HEK293 (cell line): ENCODE measurements at regions not wholly inside any gene's neighbourhood (a gene's known extent, or its start where the extent isn't known, plus 50 kb on each side); places are given as distances from the start of the nearest gene placed in this dataset.

ENCODE experiments used
- CTCF ChIA-PET: fragments of 350-600 bp; formaldehyde crosslinking; extraction: SDS; loops from one replicate; lab custom pipeline; 2021; ENCODE audit warnings: antibody characterized with exemption; lab: Yijun Ruan, JAX
- POLR2A ChIA-PET: fragments of 300-600 bp; formaldehyde crosslinking; extraction: SDS; loops from one replicate; lab custom pipeline; 2020; ENCODE audit warnings: antibody characterized with exemption, inconsistent platforms; lab: Yijun Ruan, JAX
- H3K27ac ChIP-seq: fragments of 200-500 bp; sonication (Bioruptor generic); 2 replicates; pipeline ENCODE4 v1.5.1; 2014; ENCODE audit warnings: low read depth, low read length, control low read depth, inconsistent platforms; ENCODE audit errors: extremely low read depth
- H3K36me3 ChIP-seq, 2 experiments: fragments of 200-500 bp in 1 of 2; sonication (Bioruptor generic) in 1 of 2; 1 replicate in 1 of 2; 2 replicates in 1 of 2; pipeline ENCODE4 v1.5.1; 2014 to 2017; ENCODE audit warnings: inconsistent platforms in 2 of 2, low read length in 2 of 2; ENCODE audit not compliant: control insufficient read depth in 2 of 2, insufficient read depth in 1 of 2
- H3K4me1 ChIP-seq: fragments of 200-500 bp; sonication (Bioruptor generic); 2 replicates; pipeline ENCODE4 v1.5.1; 2014; ENCODE audit warnings: mild to moderate bottlenecking, low read length, inconsistent platforms; ENCODE audit not compliant: control insufficient read depth, insufficient read depth
- H3K4me3 ChIP-seq: 2 replicates; pipeline ENCODE4 v1.5.1; 2011; ENCODE audit warnings: low read depth, mild to moderate bottlenecking, control low read depth, low read length, moderate library complexity
- H3K9me3 ChIP-seq: fragments of 200-500 bp; sonication (Bioruptor generic); 2 replicates; pipeline ENCODE4 v1.5.1; 2014; ENCODE audit warnings: low read depth, low read length, inconsistent platforms; ENCODE audit not compliant: control insufficient read depth, insufficient read depth
- ATF2 ChIP-seq: fragments of 450-650 bp; formaldehyde crosslinking; IDR thresholded peaks from 2 replicates; pipeline ENCODE4 v1.5.1; 2016; ENCODE audit warnings: missing biosample characterization, missing genetic modification characterization, low read depth
- FEZF1 ChIP-seq: fragments of 450-650 bp; formaldehyde crosslinking; IDR thresholded peaks from 2 replicates; pipeline ENCODE4 v1.5.1; 2016; ENCODE audit warnings: missing biosample characterization, missing genetic modification characterization
- HOXC10 ChIP-seq: sonication (generic); formaldehyde crosslinking; IDR thresholded peaks from 2 replicates; pipeline ENCODE4 v1.8.1; 2023; ENCODE audit warnings: mild to moderate bottlenecking, missing genetic modification reagents
- SETDB1 ChIP-seq: IDR thresholded peaks from one replicate; pipeline ENCODE4 v1.6.1; 2017; ENCODE audit warnings: mild to moderate bottlenecking, low read length, moderate library complexity, mixed read lengths; ENCODE audit not compliant: insufficient read length
- YY2 ChIP-seq: fragments of 450-650 bp; formaldehyde crosslinking; IDR thresholded peaks from 2 replicates; pipeline ENCODE4 v1.5.1; 2016; ENCODE audit warnings: missing biosample characterization, missing genetic modification characterization
- ZBTB10 ChIP-seq: fragments of 450-650 bp; formaldehyde crosslinking; IDR thresholded peaks from 2 replicates; pipeline ENCODE4 v1.5.1; 2016; ENCODE audit warnings: missing biosample characterization, missing genetic modification characterization
- ZFP3 ChIP-seq: fragments of 450-650 bp; formaldehyde crosslinking; IDR thresholded peaks from 2 replicates; pipeline ENCODE4 v1.5.1; 2016; ENCODE audit warnings: low read depth, missing biosample characterization, missing genetic modification characterization
- ZNF155 ChIP-seq: fragments of 450-650 bp; formaldehyde crosslinking; IDR thresholded peaks from 2 replicates; pipeline ENCODE4 v1.5.1; 2016; ENCODE audit warnings: missing biosample characterization, missing genetic modification characterization
- ZNF169 ChIP-seq: fragments of 450-650 bp; formaldehyde crosslinking; IDR thresholded peaks from 2 replicates; pipeline ENCODE4 v1.5.1; 2016; ENCODE audit warnings: missing biosample characterization, missing genetic modification characterization
- ZNF184 ChIP-seq: fragments of 450-650 bp; IDR thresholded peaks from 2 replicates; pipeline ENCODE4 v1.5.1; 2018; ENCODE audit warnings: missing biosample characterization, mild to moderate bottlenecking, missing genetic modification characterization
- ZNF23 ChIP-seq: fragments of 450-650 bp; formaldehyde crosslinking; IDR thresholded peaks from 2 replicates; pipeline ENCODE4 v1.5.1; 2016; ENCODE audit warnings: missing biosample characterization, missing genetic modification characterization, borderline replicate concordance
- ZNF239 ChIP-seq: fragments of 450-650 bp; formaldehyde crosslinking; IDR thresholded peaks from 2 replicates; pipeline ENCODE4 v1.5.1; 2016; ENCODE audit warnings: missing biosample characterization, missing genetic modification characterization
- ZNF561 ChIP-seq: fragments of 450-650 bp; IDR thresholded peaks from 2 replicates; pipeline ENCODE4 v1.5.1; 2018; ENCODE audit warnings: missing biosample characterization, missing genetic modification characterization, borderline replicate concordance
- ZNF596 ChIP-seq: fragments of 450-650 bp; IDR thresholded peaks from 2 replicates; pipeline ENCODE4 v1.5.0; 2018; ENCODE audit warnings: missing biosample characterization, mild to moderate bottlenecking, missing genetic modification characterization, moderate library complexity
- ZNF639 ChIP-seq: fragments of 450-650 bp; formaldehyde crosslinking; IDR thresholded peaks from 2 replicates; pipeline ENCODE4 v1.5.1; 2016; ENCODE audit warnings: missing biosample characterization, missing genetic modification characterization
- ZNF692 ChIP-seq: fragments of 450-650 bp; formaldehyde crosslinking; IDR thresholded peaks from 2 replicates; pipeline ENCODE4 v1.5.1; 2016; ENCODE audit warnings: missing biosample characterization, missing genetic modification characterization
- TF ChIP-seq, protein P1 (sequence below): fragments of 450-650 bp; formaldehyde crosslinking; IDR thresholded peaks from 2 replicates; pipeline ENCODE4 v1.5.1; 2016; ENCODE audit warnings: missing biosample characterization, missing genetic modification characterization
- TF ChIP-seq, protein P2 (sequence below): sonication (generic); formaldehyde crosslinking; IDR thresholded peaks from 2 replicates; pipeline ENCODE4 v1.8.1; 2022; ENCODE audit warnings: mild to moderate bottlenecking, moderate library complexity, missing genetic modification reagents

GRCh38 chr13:77820431-77821149 lies 98.0 kb downstream of the EDNRB start:
- ChIA-PET POLR2A (no interaction called here), CTCF (no interaction called here)
- Histone ChIP-seq H3K9me3 (no peaks in the 10 kb centered on the region), H3K4me3 (no peak overlapping the region), H3K4me1 (no peaks in the 10 kb centered on the region), H3K27ac (no peak overlapping the region), H3K36me3 (no peaks in the 10 kb centered on the region)
- no peak for TF ChIP-seq ZNF23
- no peak for TF ChIP-seq ZNF155
- no peak for TF ChIP-seq ZNF184 (tag by site-specific recombination)
- no peak for TF ChIP-seq ZNF639 (tag by site-specific recombination)
- TF ChIP-seq ZNF169 = no peak
- TF ChIP-seq YY2 = no peak

DNA sequence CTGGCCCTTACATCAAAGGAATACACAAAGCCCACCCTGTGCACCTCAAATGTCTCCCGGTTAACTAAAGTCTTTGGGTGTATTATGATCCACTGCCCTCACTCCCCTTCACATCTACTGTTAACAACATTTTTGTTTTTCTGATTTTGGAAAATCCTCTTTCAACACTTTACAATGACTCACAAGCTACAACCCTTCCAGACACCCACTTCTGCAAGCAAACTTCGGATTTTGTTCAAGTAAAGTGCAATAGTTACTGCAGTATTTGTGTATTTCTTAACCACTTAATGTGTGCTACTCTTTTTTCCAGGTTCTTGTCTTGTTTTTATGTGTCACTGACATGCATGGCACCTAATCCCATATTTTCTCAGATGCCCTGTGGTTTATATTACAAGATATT lies 101.1 kb downstream of the EDNRB start:
- Histone ChIP-seq H3K27ac (no peak overlapping the region), H3K4me3 (no peak overlapping the region), H3K4me1 (no peaks in the 10 kb centered on the region), H3K9me3 (no peaks in the 10 kb centered on the region), H3K36me3 (no peaks in the 10 kb centered on the region)
- POLR2A ChIA-PET = no interaction called here
- CTCF ChIA-PET = no interaction called here
- TF ChIP-seq ZNF239 (tag by site-specific recombination) (no peak), ATF2 (tag by site-specific recombination) (no peak), ZNF639 (tag by site-specific recombination) (no peak), ZNF561 (tag by site-specific recombination) (no peak), ZNF184 (tag by site-specific recombination) (no peak), ZNF692 (no peak), ZBTB10 (no peak), ZNF596 (tag by site-specific recombination) (no peak), HOXC10 (CRISPR knock-in tag) (no peak), SETDB1 (no peak), FEZF1 (no peak), ZFP3 (tag by site-specific recombination) (no peak)
- TF ChIP-seq, protein P1, sequence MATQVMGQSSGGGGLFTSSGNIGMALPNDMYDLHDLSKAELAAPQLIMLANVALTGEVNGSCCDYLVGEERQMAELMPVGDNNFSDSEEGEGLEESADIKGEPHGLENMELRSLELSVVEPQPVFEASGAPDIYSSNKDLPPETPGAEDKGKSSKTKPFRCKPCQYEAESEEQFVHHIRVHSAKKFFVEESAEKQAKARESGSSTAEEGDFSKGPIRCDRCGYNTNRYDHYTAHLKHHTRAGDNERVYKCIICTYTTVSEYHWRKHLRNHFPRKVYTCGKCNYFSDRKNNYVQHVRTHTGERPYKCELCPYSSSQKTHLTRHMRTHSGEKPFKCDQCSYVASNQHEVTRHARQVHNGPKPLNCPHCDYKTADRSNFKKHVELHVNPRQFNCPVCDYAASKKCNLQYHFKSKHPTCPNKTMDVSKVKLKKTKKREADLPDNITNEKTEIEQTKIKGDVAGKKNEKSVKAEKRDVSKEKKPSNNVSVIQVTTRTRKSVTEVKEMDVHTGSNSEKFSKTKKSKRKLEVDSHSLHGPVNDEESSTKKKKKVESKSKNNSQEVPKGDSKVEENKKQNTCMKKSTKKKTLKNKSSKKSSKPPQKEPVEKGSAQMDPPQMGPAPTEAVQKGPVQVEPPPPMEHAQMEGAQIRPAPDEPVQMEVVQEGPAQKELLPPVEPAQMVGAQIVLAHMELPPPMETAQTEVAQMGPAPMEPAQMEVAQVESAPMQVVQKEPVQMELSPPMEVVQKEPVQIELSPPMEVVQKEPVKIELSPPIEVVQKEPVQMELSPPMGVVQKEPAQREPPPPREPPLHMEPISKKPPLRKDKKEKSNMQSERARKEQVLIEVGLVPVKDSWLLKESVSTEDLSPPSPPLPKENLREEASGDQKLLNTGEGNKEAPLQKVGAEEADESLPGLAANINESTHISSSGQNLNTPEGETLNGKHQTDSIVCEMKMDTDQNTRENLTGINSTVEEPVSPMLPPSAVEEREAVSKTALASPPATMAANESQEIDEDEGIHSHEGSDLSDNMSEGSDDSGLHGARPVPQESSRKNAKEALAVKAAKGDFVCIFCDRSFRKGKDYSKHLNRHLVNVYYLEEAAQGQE (tag by site-specific recombination) = no peak
- TF ChIP-seq, protein P2, sequence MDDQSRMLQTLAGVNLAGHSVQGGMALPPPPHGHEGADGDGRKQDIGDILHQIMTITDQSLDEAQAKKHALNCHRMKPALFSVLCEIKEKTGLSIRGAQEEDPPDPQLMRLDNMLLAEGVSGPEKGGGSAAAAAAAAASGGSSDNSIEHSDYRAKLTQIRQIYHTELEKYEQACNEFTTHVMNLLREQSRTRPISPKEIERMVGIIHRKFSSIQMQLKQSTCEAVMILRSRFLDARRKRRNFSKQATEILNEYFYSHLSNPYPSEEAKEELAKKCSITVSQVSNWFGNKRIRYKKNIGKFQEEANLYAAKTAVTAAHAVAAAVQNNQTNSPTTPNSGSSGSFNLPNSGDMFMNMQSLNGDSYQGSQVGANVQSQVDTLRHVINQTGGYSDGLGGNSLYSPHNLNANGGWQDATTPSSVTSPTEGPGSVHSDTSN (CRISPR knock-in tag) = no peak
